Spleen (tissue), 11 donors: ENCODE measurements at regions not wholly inside any gene's neighbourhood (a gene's known extent, or its start where the extent isn't known, plus 50 kb on each side); places are given as distances from the start of the nearest gene placed in this dataset.

Experiments
- DNase-seq: peaks from one replicate; pipeline ENCODE4 v3.0.0-alpha.2; 2020
- H3K27ac ChIP-seq, 8 donors: fragments of 200-600 bp; sonication (generic) in 7 of 8; 1 replicate in 4 of 8; 2 replicates in 4 of 8; pipeline versions ENCODE4 v1.5.0 to v1.8.0; 2016 to 2021; ENCODE audit warnings: inconsistent platforms in 4 of 8, mild to moderate bottlenecking in 4 of 8, moderate library complexity in 1 of 8
- H3K27me3 ChIP-seq, 7 donors: fragments of 200-600 bp; sonication (generic) in 6 of 7; replicated peaks in 1 of 7; 1 replicate in 4 of 7; 2 replicates in 3 of 7; pipeline versions ENCODE4 v1.5.0 to v1.8.0; 2016 to 2021; ENCODE audit warnings: inconsistent platforms in 3 of 7, mild to moderate bottlenecking in 1 of 7
- H3K36me3 ChIP-seq, 6 donors: fragments of 200-600 bp; sonication (generic) in 5 of 6; 1 replicate in 4 of 6; 2 replicates in 2 of 6; pipeline versions ENCODE4 v1.5.0 to v1.8.0; 2016 to 2021; ENCODE audit warnings: inconsistent platforms in 2 of 6
- H3K4me1 ChIP-seq, 6 donors: fragments of 200-600 bp; sonication (generic) in 5 of 6; 1 replicate in 3 of 6; 2 replicates in 3 of 6; pipeline versions ENCODE4 v1.5.0 to v1.8.0; 2016 to 2021; ENCODE audit warnings: inconsistent platforms in 3 of 6
- H3K4me3 ChIP-seq, 8 donors: fragments of 200-600 bp; sonication (generic) in 7 of 8; 1 replicate in 4 of 8; 2 replicates in 4 of 8; pipeline versions ENCODE4 v1.5.0 to v1.8.0; 2016 to 2021; ENCODE audit warnings: inconsistent platforms in 4 of 8, mild to moderate bottlenecking in 4 of 8, moderate library complexity in 2 of 8
- H3K9me3 ChIP-seq, 8 donors: fragments of 200-600 bp; sonication (generic) in 7 of 8; 1 replicate in 4 of 8; 2 replicates in 4 of 8; pipeline versions ENCODE4 v1.5.0 to v1.8.0; 2016 to 2021; ENCODE audit warnings: inconsistent platforms in 4 of 8
- POLR2A ChIP-seq, 3 donors: fragments of 450-650 bp; IDR thresholded peaks; one replicate each; pipeline ENCODE4 v1.5.1; 2017; ENCODE audit warnings: antibody characterized with exemption in 3 of 3, mild to moderate bottlenecking in 1 of 3
- POLR2AphosphoS5 ChIP-seq, 3 donors: sonication (generic); formaldehyde crosslinking; IDR thresholded peaks; one replicate each; pipeline ENCODE4 v1.5.1; 2017; ENCODE audit warnings: antibody characterized with exemption in 3 of 3
- WGBS, 5 donors: extraction: QIAGEN DNeasy Blood & Tissue Kit in 3 of 5; methylation state at CpG; one replicate each; pipeline versions ENCODE4 v1.1.5 to v1.1.7; 2013 to 2018; 5-methylcytosine and 5-hydroxymethylcytosine counted together
- intact Hi-C: fragments of 100-400 bp; cut with DNase I; formaldehyde crosslinking; loops from one replicate; pipeline ENCODE4 v1.15.0; 2023; ENCODE audit warnings: low total_unique reads
- TF ChIP-seq, protein P1 (sequence below), 11 experiments: fragments of 200-600 bp in 7 of 11; fragments of 450-650 bp in 4 of 11; sonication (generic) in 4 of 11; IDR thresholded peaks in 8 of 11; conservative IDR thresholded peaks in 3 of 11; 1 replicate in 7 of 11; 2 replicates in 4 of 11; pipeline versions ENCODE4 v1.4.0 to v1.8.0; 2016 to 2021; ENCODE audit warnings: antibody characterized with exemption in 11 of 11, inconsistent platforms in 4 of 11, mild to moderate bottlenecking in 1 of 11
- donor health status: healthy with polysubstance abuse.
- donor health status: DM: no; HTN: no; CAD: no; lungs with moderate emphysema.
- donor health status: DM: no; HTN: no; CAD: no.
- donor health status: Bipolar disorder and iron deficiency.
- donor health status: healthy.
- donor health status: DM: no; HTN: no; CAD: no.
- donor health status: DM: yes; HTN: yes; CAD: no.

DNA sequence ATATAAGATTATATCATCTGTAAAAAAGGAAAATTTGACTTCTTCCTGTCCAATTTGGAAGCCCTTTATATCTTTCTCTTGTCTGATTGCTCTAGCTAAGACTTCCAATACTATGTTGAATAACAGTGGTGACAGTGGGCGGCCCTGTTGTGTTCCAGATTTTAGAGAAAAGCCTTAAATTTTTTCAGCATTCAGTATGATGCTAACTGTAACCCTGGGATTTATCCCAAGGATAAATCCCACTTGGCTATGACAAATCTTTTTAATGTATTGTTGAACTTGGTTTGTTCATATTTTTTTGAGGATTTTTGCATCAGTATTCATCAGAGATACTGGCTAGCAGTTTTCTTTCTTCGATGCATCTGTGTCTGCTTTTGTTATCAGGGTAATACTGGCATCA lies 217.2 kb upstream of the ARSJ start:
- Histone ChIP-seq H3K36me3 (no peaks in the 10 kb centered on the region), H3K4me1 (no peaks in the 10 kb centered on the region), H3K4me3 (no peak overlapping the region), H3K27me3 (no peaks in the 10 kb centered on the region), H3K27ac (no peak overlapping the region), H3K9me3 (no peaks in the 10 kb centered on the region)
- DNase-seq, result no peak
- intact Hi-C loops, result no loop called here
- WGBS, 5 donors, result 75 to 92% (median 84%) methylated on average over 2 of the region's 2 CpGs
- no peak for TF ChIP-seq POLR2AphosphoS5 (IDR thresholded peaks at IDR 0.05)
- TF ChIP-seq, protein P1, sequence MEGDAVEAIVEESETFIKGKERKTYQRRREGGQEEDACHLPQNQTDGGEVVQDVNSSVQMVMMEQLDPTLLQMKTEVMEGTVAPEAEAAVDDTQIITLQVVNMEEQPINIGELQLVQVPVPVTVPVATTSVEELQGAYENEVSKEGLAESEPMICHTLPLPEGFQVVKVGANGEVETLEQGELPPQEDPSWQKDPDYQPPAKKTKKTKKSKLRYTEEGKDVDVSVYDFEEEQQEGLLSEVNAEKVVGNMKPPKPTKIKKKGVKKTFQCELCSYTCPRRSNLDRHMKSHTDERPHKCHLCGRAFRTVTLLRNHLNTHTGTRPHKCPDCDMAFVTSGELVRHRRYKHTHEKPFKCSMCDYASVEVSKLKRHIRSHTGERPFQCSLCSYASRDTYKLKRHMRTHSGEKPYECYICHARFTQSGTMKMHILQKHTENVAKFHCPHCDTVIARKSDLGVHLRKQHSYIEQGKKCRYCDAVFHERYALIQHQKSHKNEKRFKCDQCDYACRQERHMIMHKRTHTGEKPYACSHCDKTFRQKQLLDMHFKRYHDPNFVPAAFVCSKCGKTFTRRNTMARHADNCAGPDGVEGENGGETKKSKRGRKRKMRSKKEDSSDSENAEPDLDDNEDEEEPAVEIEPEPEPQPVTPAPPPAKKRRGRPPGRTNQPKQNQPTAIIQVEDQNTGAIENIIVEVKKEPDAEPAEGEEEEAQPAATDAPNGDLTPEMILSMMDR (IDR thresholded peaks at IDR 0.05 in 8 of 11, conservative IDR thresholded peaks at IDR 0.05 in 3 of 11), result no peak
- no peak for TF ChIP-seq POLR2A (IDR thresholded peaks at IDR 0.05)

DNA sequence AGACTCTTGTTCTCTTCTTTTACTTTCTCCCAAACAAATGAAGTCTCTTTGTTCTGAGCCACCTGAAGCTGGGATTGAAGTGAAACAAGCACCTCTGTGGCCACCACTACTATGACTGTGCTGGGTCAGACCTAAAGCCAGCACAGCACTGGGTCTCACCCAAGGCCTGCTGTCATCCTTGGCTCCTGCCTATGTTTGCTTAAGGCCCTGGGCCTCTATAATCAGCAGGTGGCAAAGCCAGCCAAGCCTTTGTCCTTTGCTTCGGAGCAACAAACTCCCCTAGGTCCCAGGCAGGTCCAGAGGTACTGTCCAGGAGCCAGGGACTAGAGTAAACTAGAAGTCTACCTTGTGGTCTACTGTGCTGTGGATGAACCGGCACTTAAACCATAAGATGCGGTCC lies 220.6 kb upstream of the ARSJ start:
- H3K4me3 ChIP-seq, result no peak overlapping the region
- no peak for DNase-seq
- no peaks in the 10 kb centered on the region for H3K27me3 ChIP-seq
- intact Hi-C loops, result no loop called here
- TF ChIP-seq, protein P1 (IDR thresholded peaks at IDR 0.05 in 8 of 11, conservative IDR thresholded peaks at IDR 0.05 in 3 of 11), result no peak
- TF ChIP-seq POLR2A (IDR thresholded peaks at IDR 0.05) (no peak), POLR2AphosphoS5 (IDR thresholded peaks at IDR 0.05) (no peak)
- H3K4me1 ChIP-seq, result no peaks in the 10 kb centered on the region
- H3K27ac ChIP-seq, result no peak overlapping the region
- H3K9me3 ChIP-seq, result no peaks in the 10 kb centered on the region
- no peaks in the 10 kb centered on the region for H3K36me3 ChIP-seq
- 88 to 92% (median 91%) methylated on average over 2 to 3 of the region's 3 CpGs for WGBS, 5 donors

DNA sequence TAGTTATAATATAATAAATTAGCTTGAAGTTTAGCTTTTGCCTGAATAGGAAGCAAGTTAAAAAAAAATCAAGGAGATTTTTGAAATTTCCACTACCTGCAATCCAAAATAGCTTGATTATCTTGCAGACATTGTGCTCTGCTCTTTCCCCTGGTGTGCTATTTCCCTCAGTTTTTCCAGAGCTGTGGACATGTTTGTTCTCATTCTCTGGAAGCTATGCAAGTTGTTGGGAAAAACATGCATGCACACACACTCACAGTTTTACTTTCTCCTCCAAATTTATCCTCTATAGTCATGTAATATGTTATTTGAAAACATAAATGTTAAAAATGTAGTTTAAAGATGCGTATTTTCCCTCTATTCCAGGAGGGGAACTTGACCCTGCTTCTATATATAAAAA lies 225.8 kb upstream of the ARSJ start:
- 86 to 92% (median 87%) methylated on average over 1 of the region's 1 CpG for WGBS, 5 donors
- Histone ChIP-seq H3K36me3 (no peaks in the 10 kb centered on the region), H3K4me3 (no peak overlapping the region), H3K9me3 (no peaks in the 10 kb centered on the region), H3K27ac (no peak overlapping the region), H3K4me1 (no peaks in the 10 kb centered on the region), H3K27me3 (no peaks in the 10 kb centered on the region)
- TF ChIP-seq POLR2AphosphoS5 (IDR thresholded peaks at IDR 0.05), result no peak
- TF ChIP-seq, protein P1 (IDR thresholded peaks at IDR 0.05 in 8 of 11, conservative IDR thresholded peaks at IDR 0.05 in 3 of 11), result no peak
- TF ChIP-seq POLR2A (IDR thresholded peaks at IDR 0.05), result no peak
- DNase-seq, result no peak
- intact Hi-C loops, result no loop called here

DNA sequence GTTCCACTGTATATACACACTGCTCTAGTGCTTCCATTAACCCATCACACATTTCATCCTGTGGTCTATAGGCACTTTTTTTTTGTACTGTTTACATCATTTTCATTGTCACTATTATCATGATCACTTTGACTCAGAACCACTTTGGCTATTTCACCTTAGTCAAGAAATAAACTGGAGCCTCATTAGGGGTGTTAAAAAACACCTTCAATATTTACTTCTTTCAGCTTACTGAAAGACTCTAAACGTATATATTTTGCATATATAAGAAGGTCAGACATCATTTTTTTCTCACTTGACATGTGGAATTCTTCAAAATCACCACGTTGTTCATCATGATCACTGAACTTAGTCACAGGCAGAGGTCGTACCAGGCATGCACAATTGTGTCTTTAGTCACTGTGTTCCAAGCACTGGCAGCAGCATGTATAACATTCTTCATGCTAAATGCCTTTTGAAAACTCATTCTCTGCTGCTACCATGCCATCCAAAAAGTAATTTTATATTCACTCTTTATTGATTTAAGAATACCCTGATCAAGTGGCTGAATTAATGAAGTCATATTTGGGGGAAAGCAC lies 229.2 kb upstream of the ARSJ start:
- no peak overlapping the region for H3K27ac ChIP-seq
- no peaks in the 10 kb centered on the region for H3K36me3 ChIP-seq
- no peaks in the 10 kb centered on the region for H3K9me3 ChIP-seq
- H3K4me3 ChIP-seq, result no peak overlapping the region
- no peak for DNase-seq
- TF ChIP-seq POLR2A (IDR thresholded peaks at IDR 0.05) (no peak), POLR2AphosphoS5 (IDR thresholded peaks at IDR 0.05) (no peak)
- TF ChIP-seq, protein P1 (IDR thresholded peaks at IDR 0.05 in 8 of 11, conservative IDR thresholded peaks at IDR 0.05 in 3 of 11), result no peak
- 44 to 67% (median 51%) methylated on average over 3 of the region's 3 CpGs for WGBS, 5 donors
- intact Hi-C loops, result no loop called here
- H3K27me3 ChIP-seq, result no peaks in the 10 kb centered on the region
- H3K4me1 ChIP-seq, result no peaks in the 10 kb centered on the region
